WTC11 (cell line): ENCODE measurements at regions not wholly inside any gene's neighbourhood (a gene's known extent, or its start where the extent isn't known, plus 50 kb on each side); places are given as distances from the start of the nearest gene placed in this dataset.

Experiments
- ATAC-seq: fragments of 200-7000 bp; cut with Tn5 transposase; 2 replicates; pipeline ENCODE4 v1.10.0; 2021; ENCODE audit warnings: mild to moderate bottlenecking, moderate library complexity
- CTCF ChIA-PET: fragments of 300-600 bp; sonication (Branson Sonifier 250); formaldehyde crosslinking; loops from one replicate; lab custom pipeline; 2021; ENCODE audit warnings: antibody characterized with exemption; lab: Charles Lee
- POLR2A ChIA-PET: fragments of 350-600 bp; sonication (Branson Sonifier 250); formaldehyde crosslinking; loops from one replicate; lab custom pipeline; 2021; ENCODE audit warnings: antibody characterized with exemption; lab: Charles Lee
- DNase-seq: peaks from one replicate; pipeline ENCODE4 v3.0.0; 2021; ENCODE audit warnings: low spot score
- H3K27ac Mint-ChIP-seq: 2 replicates; pipeline ENCODE4 v1.8.0; 2021; ENCODE audit warnings: mixed read lengths
- H3K27me3 Mint-ChIP-seq: 2 replicates; pipeline ENCODE4 v1.8.0; 2021; ENCODE audit warnings: low read depth, mild to moderate bottlenecking, moderate library complexity, mixed read lengths
- H3K36me3 Mint-ChIP-seq: 2 replicates; pipeline ENCODE4 v1.8.0; 2021; ENCODE audit warnings: mixed read lengths
- H3K4me1 Mint-ChIP-seq: 2 replicates; pipeline ENCODE4 v1.8.0; 2022; ENCODE audit warnings: mixed read lengths
- H3K4me3 Mint-ChIP-seq: 2 replicates; pipeline ENCODE4 v1.8.0; 2021; ENCODE audit warnings: mild to moderate bottlenecking, moderate library complexity, mixed read lengths
- H3K9me3 Mint-ChIP-seq: 2 replicates; pipeline ENCODE4 v1.8.0; 2021; ENCODE audit warnings: mixed read lengths
- ATF3 ChIP-seq: sonication (generic); formaldehyde crosslinking; conservative IDR thresholded peaks from 2 replicates; pipeline ENCODE4 v1.8.1; 2022; ENCODE audit warnings: mild to moderate bottlenecking, missing genetic modification reagents
- E2F4 ChIP-seq: sonication (generic); formaldehyde crosslinking; IDR thresholded peaks from 2 replicates; pipeline ENCODE4 v1.8.1; 2022; ENCODE audit warnings: low read depth, mild to moderate bottlenecking, moderate library complexity, missing genetic modification reagents, borderline replicate concordance
- FOXJ3 ChIP-seq: sonication (generic); formaldehyde crosslinking; IDR thresholded peaks from 2 replicates; pipeline ENCODE4 v1.9.0; 2021; ENCODE audit warnings: missing genetic modification reagents, mild to moderate bottlenecking, borderline replicate concordance
- FOXK1 ChIP-seq: sonication (generic); formaldehyde crosslinking; IDR thresholded peaks from 2 replicates; pipeline ENCODE4 v1.8.0; 2022; ENCODE audit warnings: mild to moderate bottlenecking, moderate library complexity, missing genetic modification reagents
- GTF2I ChIP-seq: fragments of 250-450 bp; sonication (Bioruptor Pico); conservative IDR thresholded peaks from 2 replicates; pipeline ENCODE4 v1.4.0; 2021; ENCODE audit warnings: mild to moderate bottlenecking
- IRF2 ChIP-seq: sonication (generic); formaldehyde crosslinking; IDR thresholded peaks from 2 replicates; pipeline ENCODE4 v1.8.0; 2022; ENCODE audit warnings: low read depth, missing genetic modification reagents, borderline replicate concordance
- NR1H2 ChIP-seq: sonication (generic); formaldehyde crosslinking; IDR thresholded peaks from 2 replicates; pipeline ENCODE4 v1.9.0; 2021; ENCODE audit warnings: mild to moderate bottlenecking, moderate library complexity, missing genetic modification reagents
- NR2C2 ChIP-seq: sonication (generic); formaldehyde crosslinking; IDR thresholded peaks from 2 replicates; pipeline ENCODE4 v1.8.0; 2022; ENCODE audit warnings: mild to moderate bottlenecking, missing genetic modification reagents
- PRDM15 ChIP-seq: sonication (generic); formaldehyde crosslinking; IDR thresholded peaks from 2 replicates; pipeline ENCODE4 v1.8.0; 2022; ENCODE audit warnings: missing genetic modification reagents
- PREB ChIP-seq: sonication (generic); formaldehyde crosslinking; IDR thresholded peaks from 2 replicates; pipeline ENCODE4 v1.8.1; 2022; ENCODE audit warnings: mild to moderate bottlenecking, missing genetic modification reagents, moderate library complexity, borderline replicate concordance
- PRRX2 ChIP-seq: fragments of 250-450 bp; sonication (Bioruptor Pico); IDR thresholded peaks from 2 replicates; pipeline ENCODE4 v1.8.0; 2021; ENCODE audit warnings: mild to moderate bottlenecking
- RELA ChIP-seq: sonication (generic); formaldehyde crosslinking; IDR thresholded peaks from 2 replicates; pipeline ENCODE4 v1.8.1; 2022; ENCODE audit warnings: missing genetic modification reagents, mild to moderate bottlenecking, borderline replicate concordance
- SMAD3 ChIP-seq: sonication (generic); formaldehyde crosslinking; IDR thresholded peaks from 2 replicates; pipeline ENCODE4 v1.8.0; 2022; ENCODE audit warnings: missing genetic modification reagents, mild to moderate bottlenecking, borderline replicate concordance
- SMAD4 ChIP-seq: sonication (generic); formaldehyde crosslinking; IDR thresholded peaks from 2 replicates; pipeline ENCODE4 v1.8.0; 2022; ENCODE audit warnings: mild to moderate bottlenecking, missing genetic modification reagents
- SP1 ChIP-seq: sonication (generic); formaldehyde crosslinking; conservative IDR thresholded peaks from 2 replicates; pipeline ENCODE4 v1.8.1; 2022; ENCODE audit warnings: missing genetic modification reagents
- STAT6 ChIP-seq: sonication (generic); formaldehyde crosslinking; conservative IDR thresholded peaks from 2 replicates; pipeline ENCODE4 v1.8.1; 2023; ENCODE audit warnings: mild to moderate bottlenecking, low read depth, missing genetic modification reagents, moderate library complexity
- TCF7 ChIP-seq: sonication (generic); formaldehyde crosslinking; IDR thresholded peaks from 2 replicates; pipeline ENCODE4 v1.8.0; 2022; ENCODE audit warnings: mild to moderate bottlenecking, low read depth, missing genetic modification reagents, moderate library complexity
- USF1 ChIP-seq: sonication (generic); formaldehyde crosslinking; IDR thresholded peaks from 2 replicates; pipeline ENCODE4 v1.8.0; 2022; ENCODE audit warnings: mild to moderate bottlenecking, missing genetic modification reagents
- ZNF532 ChIP-seq: fragments of 250-450 bp; sonication (Bioruptor Pico); IDR thresholded peaks from 2 replicates; pipeline ENCODE4 v1.9.0; 2021; ENCODE audit warnings: mild to moderate bottlenecking, borderline replicate concordance

GRCh38 chr1:209158851-209159250 lies 424.7 kb upstream of the CAMK1G start:
- POLR2A ChIA-PET = interaction anchor here (0.8 kb wide), 1 partner anchor 9 kb away, joined by 3 read pairs; no protein-coding TSS in a partner anchor
- DNase-seq (no peak), ATAC-seq (no peak)
- H3K9me3 Mint-ChIP-seq = no peaks in the 10 kb centered on the region
- H3K4me3 Mint-ChIP-seq = no peak overlapping the region
- H3K4me1 Mint-ChIP-seq = peaks cover 67% of the 10 kb centered on the region
- H3K27ac Mint-ChIP-seq = 0 out of 2 replicates have a peak overlapping the region, but pooled peaks have one; percentile 26
- no peaks in the 10 kb centered on the region for H3K27me3 Mint-ChIP-seq
- CTCF ChIA-PET = interaction anchor here (0.6 to 2.1 kb wide), 4 partner anchors 34 to 391 kb away, joined by 3 to 9 read pairs (median 4); no protein-coding TSS in a partner anchor
- H3K36me3 Mint-ChIP-seq = no peaks in the 10 kb centered on the region
- no peak for TF ChIP-seq STAT6 (CRISPR knock-in tag)
- TF ChIP-seq E2F4 (CRISPR knock-in tag) = no peak
- no peak for TF ChIP-seq NR2C2
- TF ChIP-seq USF1 (CRISPR knock-in tag) = no peak
- TF ChIP-seq TCF7 (CRISPR knock-in tag) = no peak
- no peak for TF ChIP-seq SMAD4 (CRISPR knock-in tag)
- TF ChIP-seq FOXJ3 = no peak
- no peak for TF ChIP-seq NR1H2 (CRISPR knock-in tag)
- TF ChIP-seq ATF3 (CRISPR knock-in tag) = no peak
- TF ChIP-seq PRRX2 (CRISPR knock-in tag) = no peak
- no peak for TF ChIP-seq SMAD3
- no peak for TF ChIP-seq GTF2I (CRISPR knock-in tag)
- no peak for TF ChIP-seq PRDM15 (CRISPR knock-in tag)

- H3K27me3 Mint-ChIP-seq = no peaks in the 10 kb centered on the region
- no peaks in the 10 kb centered on the region for H3K36me3 Mint-ChIP-seq
- H3K27ac Mint-ChIP-seq = no peak overlapping the region
- peaks cover 54% of the 10 kb centered on the region for H3K4me1 Mint-ChIP-seq
- ChIA-PET POLR2A (no interaction called here), CTCF (interaction anchor here (1.3 kb wide), 1 partner anchor 30 kb away, joined by 3 read pairs; no protein-coding TSS in a partner anchor)
- DNase-seq = no peak
- H3K4me3 Mint-ChIP-seq = no peak overlapping the region
- ATAC-seq = no peak
- H3K9me3 Mint-ChIP-seq = peaks cover under 1% of the 10 kb centered on the region; the same call in 1 of the 2 replicates
- TF ChIP-seq RELA (no peak), ZNF532 (CRISPR knock-in tag) (no peak), PREB (CRISPR knock-in tag) (no peak), SP1 (CRISPR knock-in tag) (no peak), IRF2 (CRISPR knock-in tag) (no peak), NR1H2 (CRISPR knock-in tag) (no peak), USF1 (CRISPR knock-in tag) (no peak), FOXJ3 (no peak), FOXK1 (no peak)
These were observed 423.3 kb upstream of the CAMK1G start for GRCh38 chr1:209160230-209160629.
